Stimulated activated CD4-positive, alpha-beta T cell treated with anti-CD3 and anti-CD28 coated beads, Interleukin-12 subunit alpha, Interleukin-12 subunit beta, amount 100 ng/mL, for 4 hours (primary cell): ENCODE measurements at regions not wholly inside any gene's neighbourhood (a gene's known extent, or its start where the extent isn't known, plus 50 kb on each side); places are given as distances from the start of the nearest gene placed in this dataset.

Experiments
- DNase-seq: peaks from one replicate; pipeline ENCODE4 v3.0.0-alpha.2; 2020

DNA sequence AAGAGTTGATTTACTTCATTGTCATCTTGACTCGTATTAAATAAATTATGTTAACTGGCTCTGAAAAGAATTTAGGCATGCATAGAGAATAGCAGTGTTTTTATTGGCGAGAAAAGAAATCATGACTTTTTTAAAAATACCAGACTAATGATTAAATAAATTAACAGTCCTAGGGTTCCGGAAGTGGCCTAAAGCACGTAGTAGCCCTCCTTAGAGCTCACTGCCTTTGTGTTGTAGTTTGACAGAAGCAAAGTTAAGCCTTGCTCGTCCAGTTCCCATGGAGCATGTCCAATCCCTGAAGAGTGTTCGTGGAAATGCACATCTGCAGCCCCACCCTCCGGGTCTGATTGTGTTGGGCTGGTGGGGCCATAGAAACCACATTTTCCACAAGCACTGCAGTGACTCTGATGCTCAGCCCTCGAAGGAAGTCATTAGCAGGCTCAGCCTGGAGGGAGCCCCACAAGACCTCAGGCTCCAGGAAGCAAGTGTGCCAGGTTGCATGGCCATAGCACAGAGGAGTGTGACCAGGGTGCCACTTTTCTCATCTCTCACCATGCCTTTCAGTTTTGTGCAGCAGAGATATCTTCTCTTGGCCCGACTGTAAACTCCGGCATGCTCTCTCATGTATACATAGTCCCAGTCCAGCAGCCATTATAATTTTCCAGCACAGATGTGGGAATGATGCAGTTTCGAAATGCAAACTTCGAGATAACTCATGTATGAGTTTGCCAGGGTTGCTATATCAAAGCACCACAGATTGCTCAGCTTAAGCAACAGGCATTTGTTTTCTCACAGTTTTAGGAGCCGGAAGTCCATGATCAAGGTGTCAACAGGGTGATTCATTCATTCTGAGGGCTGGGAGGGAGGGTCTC lies 188.6 kb upstream of the SH3BP4 start:
- DNase-seq: no peak

DNA sequence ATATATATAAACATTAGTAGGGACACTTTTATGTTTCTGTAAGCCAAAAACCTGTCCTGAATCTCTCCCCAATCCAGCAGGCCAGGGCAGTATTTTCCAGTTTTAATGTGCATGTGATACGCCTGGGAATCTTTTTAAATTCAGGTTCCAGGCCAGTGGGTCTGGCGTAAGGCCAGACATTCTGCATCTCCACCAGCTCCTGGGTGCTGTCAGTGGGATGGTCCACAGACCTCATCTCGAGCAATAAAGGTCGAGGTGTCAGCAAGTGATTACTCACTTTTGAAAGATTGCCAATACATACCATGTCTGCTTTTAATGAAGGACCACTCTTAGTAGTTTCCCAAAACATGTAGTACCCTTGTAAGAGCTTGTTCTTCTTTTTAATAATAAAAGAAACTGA lies 189.9 kb upstream of the SH3BP4 start:
- DNase-seq: no peak

DNA sequence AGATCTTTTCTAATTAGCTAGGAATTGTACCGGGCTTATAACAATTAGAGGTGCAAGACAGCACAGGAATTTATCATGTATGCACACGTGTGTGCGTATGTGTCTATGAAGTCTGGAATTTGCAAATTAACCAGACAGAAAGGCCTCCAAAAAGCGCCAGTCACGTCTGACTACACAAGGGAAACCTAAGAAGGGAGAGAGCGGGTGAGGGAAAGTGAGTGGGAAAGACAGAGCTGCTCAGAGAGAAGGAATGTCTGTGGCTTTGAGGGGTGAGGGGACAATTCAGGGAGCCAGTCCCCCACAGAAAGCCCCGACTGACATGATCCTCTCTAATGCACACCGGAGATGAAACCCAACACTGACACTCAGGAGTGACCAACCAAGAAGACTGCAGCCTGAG lies 197.7 kb upstream of the SH3BP4 start:
- DNase-seq: no peak

DNA sequence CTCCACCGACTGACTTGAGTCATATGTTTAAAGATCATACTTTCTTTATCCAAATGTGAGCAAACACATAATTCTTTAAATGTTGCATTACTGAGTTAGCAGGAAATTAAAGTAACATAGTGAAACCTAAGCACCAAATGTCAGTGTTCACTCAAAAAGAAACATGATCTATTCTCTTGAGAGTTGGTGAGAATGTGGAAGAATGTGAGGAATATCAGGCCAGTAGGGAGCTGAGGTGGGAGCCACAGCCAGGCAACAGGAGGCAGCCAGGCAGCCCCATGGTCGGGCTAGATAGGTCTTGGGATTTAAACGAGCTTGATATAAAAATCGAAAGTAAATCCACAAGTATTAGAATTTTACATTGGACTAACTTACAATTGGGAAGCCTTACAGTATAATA lies 198.1 kb upstream of the SH3BP4 start:
- DNase-seq: no peak

DNA sequence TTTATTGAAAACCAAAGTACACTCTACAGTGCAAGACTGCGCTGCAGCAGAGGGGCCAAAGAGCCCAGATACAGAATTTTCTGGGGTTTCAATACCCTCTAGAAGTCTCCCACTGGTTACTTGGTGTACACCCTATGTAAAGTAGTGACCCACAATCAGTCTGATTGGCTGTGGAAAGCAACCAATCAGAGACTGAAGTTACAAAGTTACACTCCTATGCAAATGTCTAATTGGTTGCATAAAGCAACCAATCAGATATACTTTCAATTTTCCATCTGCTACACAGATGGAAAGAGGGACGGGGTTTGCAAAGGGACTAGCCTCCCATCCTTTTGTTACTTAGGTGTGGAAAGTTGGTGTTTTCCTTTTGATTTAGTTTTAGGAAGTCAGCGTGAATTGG lies 198.9 kb upstream of the SH3BP4 start:
- no peak for DNase-seq

DNA sequence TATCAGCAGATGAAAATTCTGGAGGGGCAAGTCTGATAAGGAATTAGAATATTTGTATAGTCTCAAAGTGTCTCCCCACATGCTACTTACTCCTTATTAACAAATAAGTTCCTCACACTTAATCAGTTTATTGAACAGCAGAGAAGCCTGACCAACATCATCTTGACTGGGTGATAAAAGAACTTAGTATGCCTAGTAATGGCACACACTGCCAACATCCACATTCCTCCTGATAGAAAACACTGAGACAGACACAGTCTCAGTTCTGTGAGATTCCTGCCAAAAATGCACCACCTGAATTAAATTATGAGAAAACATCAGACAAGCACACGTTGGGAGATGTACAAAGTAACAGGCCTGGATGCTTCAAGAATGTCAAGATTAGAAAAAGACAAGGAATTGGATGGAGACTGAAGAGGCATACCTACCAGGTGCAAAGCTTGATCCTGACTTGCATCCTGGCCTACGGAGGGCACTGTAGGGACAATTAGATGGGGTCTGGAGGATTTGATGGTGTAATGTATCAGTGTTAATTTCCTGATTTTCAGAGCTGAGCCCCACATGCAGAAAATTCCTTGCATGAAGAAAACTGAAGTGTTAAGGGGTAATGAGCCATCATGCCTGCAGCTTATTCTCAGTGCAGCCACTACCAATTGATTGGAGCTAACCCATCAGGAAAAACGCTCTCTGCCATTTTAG lies 200.4 kb upstream of the SH3BP4 start:
- DNase-seq: no peak

DNA sequence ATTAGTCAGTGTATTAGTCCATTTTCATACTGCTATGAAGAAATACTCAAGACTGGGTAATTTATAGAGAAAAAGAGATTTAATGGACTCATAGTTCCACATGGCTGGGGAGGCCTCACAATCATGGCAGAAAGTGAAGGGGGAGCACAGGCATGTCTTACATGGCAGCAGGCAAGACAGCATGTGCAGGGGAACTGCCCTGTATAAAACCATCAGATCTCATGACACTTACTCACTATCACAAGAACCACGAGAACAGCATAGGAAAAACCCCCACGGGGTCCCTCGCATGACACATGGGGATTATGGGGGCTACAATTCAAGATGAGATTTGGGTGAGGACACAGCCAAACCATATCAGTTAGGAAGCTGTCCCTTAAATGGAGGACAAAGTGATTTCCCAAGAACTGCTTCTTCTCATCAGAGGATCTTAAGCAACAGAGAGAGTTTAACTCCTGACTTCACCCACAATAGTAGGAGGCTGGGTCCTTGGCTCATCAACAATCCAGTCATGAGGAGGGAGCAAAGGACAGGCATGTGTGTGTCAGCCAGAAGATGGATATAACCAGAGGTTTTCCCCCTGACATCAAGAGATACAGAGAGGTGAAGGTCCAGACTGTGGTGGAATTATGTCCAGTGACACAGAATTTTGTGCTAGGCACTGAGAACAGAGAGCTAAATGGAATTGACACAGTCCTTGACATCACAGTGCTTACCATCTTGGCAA lies 203.8 kb upstream of the SH3BP4 start:
- DNase-seq: no peak

DNA sequence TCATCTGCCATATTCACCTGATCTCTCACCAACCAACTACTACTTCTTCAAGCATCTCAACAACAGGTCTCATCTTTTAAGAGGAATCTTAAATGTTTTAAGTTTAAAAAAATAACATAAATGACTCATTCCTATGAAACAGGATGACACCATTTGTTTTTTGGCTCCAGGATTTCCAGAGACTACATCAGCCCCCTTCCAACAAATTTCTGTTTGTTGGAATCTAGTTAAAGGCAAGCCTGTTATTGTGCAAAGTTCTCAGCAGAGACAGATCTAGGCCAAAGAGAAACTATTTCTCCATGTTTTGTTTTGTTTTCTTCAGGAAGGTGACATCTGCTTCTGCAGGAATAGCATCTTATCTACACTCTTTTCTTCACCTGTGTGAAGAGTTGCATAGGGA lies 204.8 kb upstream of the SH3BP4 start:
- DNase-seq: no peak

DNA sequence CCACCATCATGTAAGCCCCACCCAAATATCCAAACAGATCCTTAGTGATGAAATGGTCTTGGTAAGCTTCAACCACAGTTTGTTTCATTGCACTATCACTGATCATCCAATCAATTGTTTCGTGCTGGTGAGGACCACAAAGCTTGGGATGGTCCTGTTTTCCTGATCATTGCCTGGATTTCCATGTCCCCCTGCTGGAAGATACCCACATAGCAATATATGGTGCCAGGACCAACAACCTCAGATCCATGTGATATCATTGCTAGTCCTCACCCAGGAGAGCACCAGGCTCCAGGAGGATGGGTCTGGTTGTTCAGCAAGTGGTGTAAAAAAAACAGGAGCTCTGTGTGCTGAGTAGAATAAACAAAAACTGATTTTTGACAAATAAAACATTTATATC lies 206.5 kb upstream of the SH3BP4 start:
- DNase-seq: no peak

DNA sequence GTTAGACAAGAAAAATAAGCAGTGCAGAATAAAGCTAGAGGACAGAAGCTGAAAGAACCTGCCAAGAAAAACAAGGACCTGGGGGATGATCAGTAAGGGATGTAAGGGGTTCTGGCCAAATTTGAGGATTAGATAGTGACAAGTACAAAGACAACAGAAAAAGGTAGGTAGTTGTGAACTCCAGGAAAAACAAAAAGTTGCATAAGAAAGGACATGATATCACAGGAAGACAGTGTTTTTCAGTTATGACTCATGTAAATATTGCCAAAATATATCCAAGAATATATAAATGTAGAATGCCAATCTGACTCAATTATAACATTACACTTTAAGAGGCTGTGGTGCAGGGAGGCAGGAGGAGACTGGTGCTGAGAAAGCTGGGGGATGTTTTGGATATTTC lies 209.8 kb upstream of the SH3BP4 start:
- DNase-seq: no peak

DNA sequence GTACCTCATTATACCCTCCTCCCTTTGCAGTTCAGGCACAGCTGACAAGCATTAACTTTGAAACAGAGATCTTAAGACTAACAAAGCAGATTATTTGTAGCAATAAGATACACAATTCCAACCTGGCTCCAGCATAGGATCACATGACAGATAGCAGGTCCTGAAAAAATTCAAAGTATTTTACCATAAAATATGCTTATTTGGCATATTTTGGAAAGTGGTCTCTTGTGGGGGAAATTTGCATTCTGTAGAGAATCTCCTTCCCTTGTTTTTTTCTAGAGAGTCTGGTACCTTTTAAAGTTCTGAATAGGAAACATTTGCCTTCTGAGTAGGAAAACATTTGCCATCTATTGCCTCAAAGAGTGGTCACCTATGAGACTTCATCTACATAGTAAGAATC lies 212.8 kb upstream of the SH3BP4 start:
- DNase-seq: no peak

DNA sequence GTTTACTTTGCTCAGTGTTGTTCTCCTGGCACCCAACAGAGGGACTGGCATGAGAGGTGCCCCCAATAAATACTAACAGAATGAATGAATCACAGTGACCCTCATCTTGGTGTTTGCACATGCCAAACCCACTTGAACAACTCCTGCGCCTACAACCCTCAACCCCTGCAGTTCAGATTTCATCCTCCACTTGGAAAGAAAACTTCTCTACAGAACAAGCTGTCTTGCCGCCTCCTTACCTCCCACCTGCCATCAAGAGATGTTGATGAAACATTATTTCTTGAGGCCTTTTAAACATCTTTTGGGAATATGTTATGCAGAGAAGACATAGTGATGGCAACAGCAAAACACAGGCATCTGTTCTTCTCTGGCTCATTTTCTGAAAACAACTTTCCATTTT lies 216.0 kb upstream of the SH3BP4 start:
- DNase-seq: no peak

DNA sequence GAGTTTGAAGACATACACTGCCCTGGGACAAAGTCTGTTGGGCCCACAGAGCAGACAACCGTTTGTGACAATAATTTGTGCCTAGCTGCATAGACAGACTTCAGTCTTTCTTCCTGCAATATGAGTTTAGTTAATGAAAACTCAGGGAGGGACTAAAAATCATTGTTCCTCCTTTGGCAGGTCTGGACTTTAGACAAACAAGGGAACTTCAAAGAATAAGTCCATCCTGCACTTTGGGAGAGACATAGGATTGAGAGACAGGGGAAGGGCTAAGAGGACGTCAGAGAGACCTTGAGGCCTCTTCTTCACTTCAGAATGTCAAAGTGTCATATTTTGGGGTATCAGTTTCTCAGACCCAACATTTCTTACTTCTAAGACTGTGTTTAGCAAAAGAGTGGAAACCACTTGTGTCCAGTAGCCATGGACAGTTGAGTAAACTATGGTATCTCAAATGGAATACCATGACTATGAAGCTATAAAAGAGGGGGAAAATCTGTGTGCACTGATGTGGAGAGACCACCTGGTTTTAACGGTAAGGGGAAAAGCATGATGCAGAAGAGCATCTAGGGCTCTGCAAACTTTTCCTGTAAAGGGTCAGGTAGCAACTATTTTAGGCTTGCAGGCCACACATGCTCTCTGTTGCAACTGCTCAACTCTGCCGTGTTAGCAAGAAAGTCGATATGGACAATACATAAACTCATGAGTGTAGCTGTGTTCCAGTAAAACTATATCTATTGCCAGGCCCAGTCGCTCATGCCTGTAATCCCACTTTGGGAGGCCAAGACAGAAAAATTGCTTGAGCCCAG lies 217.8 kb upstream of the SH3BP4 start:
- DNase-seq: no peak

DNA sequence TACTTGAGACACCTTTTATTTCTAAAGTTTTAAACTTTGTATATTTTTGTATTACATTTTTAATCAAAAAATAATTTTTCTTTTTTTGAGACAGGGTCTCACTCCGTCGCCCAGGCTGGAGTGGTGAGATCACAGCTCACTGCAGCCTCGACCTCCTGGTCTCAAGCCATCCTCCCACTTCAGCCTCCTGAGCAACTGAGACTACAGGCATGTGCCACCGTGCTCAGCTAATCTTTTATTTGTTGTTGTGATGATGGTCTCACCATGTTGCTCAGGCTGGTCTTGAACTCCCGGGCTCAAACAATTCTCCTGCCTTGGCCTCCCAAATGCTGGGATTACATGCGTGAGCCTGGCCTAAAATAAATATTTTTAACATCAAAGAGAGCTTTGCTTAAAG lies 218.7 kb upstream of the SH3BP4 start:
- DNase-seq: no peak

DNA sequence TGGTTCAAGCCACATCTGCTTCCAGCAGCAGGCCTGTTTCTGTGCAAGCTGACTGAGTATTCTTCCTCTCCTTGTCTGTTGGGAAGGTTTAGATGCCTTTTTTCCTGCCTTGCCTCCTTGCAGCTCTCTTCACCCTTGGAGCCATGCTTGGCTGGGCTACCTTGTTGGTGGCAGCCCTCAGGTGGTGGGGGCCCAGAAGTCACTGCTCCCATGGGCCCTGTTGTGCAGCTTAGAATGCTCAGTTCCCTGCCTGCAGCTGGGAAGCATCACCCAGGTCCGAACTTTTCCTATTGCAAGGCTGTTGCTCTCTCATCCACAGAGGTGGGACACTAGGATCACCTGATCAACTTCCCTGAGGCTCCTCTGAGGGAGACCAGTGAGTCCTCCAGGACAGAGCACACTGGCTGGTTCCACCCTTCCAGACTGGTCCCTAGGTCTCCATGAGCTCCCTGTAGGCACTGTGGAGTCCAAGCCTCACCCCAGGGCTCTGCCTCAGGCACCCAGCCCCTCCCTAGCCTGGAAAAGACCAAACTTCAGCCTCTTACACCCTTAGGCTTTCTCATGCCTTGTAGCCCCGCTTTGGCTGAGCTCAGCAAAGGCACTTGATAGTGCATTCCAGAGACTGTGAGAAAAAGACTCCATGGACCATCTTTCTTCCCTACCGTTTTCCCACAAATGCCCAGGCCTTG lies 219.3 kb upstream of the SH3BP4 start:
- no peak for DNase-seq

DNA sequence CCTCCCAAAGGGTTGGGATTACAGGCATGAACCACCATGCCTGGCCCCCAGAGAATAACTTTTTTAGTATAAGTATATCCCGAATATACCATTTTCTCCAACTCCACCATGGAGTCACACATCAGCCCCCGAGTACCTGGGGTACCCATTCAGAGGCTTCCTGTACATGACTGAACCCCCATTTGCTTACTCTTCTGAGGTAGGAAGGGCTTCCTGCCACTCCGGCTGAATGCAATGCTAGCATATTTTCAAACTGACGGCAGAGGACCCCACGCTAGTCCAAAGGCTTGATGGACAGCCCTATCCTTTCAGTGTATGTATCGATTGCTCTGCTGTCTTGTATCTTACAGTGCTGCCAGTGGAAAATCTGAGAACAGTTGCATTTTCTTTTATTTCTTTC lies 220.6 kb upstream of the SH3BP4 start:
- no peak for DNase-seq

DNA sequence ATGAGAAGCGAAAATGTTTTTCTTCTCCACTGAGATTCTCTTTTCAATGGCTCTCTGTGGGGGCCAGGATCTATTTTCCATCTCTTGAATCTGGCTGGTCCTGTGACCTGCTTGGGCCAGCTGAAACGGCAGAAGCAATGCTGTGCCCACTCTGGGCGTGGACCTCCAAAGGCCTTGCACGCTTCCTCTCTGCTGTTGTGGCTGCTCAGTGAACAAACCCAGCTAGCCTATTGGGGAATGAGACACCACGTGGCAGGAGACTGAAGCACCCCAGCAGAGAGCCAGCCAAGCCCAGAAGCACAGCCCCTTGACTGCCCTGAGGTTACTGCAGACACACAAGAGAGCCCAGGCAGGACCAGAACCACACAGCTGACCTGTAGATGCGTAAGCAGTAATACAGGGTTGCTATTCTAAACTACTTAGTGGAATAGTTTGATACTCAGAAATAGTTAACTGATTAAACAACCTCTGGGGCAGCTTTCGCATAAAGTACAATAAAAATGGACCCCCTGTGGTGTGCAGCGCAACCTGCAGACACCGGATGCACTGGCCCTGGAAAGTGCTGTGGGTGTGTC lies 221.7 kb upstream of the SH3BP4 start:
- no peak for DNase-seq

DNA sequence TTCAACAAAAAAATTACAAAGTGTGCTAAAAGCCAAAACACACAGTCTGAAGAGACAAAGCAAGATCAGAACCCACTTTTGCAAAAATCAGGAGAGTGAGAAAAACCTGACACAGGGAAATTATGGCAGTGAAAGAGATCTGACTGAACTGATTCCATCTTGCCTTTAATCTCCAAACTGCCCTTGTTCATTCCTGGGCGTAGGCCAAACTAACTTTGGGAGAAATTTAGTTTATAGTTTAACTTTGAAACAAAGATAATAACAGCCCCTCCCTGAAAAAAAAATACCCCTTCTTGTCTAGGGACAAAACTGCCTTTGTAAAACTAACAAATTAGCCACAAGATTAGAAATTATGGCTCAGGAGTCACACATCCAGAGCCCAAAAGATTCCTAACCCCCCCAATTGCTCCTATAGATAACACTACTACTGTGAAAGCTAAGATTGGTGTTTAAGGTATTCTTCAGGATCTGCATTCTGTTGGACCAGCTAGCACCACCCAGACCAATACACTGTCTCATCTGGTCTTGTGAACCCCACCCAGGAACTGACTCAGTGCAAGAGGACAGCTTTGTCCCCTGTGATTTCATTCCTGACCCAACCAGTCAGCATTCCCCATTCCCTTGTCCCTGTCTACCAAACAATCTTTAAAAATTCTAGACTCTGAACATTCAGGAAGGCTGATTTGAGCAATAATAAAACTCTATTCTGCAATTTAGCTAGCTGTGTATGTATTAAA lies 226.1 kb upstream of the SH3BP4 start:
- no peak for DNase-seq

DNA sequence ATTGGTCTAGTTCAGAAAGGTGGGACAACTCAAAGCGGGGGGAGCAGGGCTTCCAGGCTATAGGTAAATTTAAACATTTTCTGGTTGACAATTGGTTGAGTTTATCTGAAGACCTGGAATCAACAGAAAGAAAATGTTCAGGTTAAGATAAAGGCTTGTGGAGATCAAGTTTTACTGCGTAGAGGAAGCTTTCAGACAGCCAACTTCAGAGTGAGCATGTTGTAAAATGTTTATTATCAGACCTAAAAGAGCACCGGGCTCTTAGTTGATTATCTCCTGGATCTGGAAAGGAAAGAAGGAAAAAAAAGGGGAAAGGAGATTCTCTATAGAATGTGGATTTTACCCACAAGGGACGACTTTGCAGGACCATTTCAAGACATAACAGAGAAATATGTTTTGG lies 227.0 kb upstream of the SH3BP4 start:
- DNase-seq: no peak

DNA sequence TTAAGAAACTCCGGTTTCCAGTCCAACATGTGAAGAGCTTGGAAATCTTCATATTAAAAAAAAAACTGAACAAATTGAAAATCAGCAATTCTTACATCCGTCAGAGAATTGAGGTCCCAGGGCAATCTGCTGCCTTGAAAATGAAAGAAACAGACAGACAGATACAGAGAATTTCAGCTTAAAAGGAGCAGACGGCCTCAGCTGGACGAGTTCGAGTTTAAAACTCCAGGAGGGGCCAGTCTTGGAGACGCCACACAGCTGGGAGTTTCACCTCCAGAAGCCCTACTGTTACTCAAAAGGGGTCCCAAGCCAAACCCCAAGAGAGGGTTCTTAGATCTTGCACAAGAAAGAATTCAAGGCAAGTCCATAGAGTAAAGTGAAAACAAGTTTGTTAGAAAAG lies 226.5 kb upstream of the ARL4C start:
- DNase-seq: no peak

DNA sequence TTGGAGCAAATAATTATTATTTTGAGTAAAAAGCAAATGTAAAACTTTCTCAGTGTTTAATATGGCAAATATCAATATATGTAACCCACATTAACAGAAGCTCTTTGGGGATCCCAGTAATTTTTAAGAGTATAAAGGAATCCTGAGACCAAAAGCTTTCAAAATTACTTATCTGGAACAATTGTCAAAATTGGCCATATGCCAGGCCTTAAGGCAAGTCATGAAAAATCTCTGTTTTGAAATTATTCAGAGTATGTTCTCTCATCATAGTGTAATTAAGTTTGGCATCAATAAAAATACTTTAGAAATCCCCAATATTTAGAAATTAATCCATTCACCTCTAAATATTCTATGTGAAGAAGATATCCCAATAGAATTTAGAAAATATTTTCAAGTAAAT lies 225.3 kb upstream of the ARL4C start:
- no peak for DNase-seq
